AG09319 (cell line): ENCODE measurements at regions not wholly inside any gene's neighbourhood (a gene's known extent, or its start where the extent isn't known, plus 50 kb on each side); places are given as distances from the start of the nearest gene placed in this dataset.

Source experiments
- DNase-seq: peaks from one replicate; pipeline ENCODE4 v3.0.0-alpha.2; 2010; ENCODE audit warnings: low read depth; ENCODE audit errors: extremely low read depth
- CTCF ChIP-seq: IDR thresholded peaks from 2 replicates; pipeline ENCODE4 v1.5.1; 2011; ENCODE audit warnings: low read depth, mild to moderate bottlenecking, inconsistent platforms, low read length, moderate library complexity

GRCh38 chr11:69419662-69420395 is 61.6 kb upstream of the LINC01488 start:
- no peak for DNase-seq

GRCh38 chr11:69422645-69423044 is 58.8 kb upstream of the LINC01488 start:
- no peak for DNase-seq
- TF ChIP-seq CTCF, result no peak

More at GRCh38 chr11:69419662-69420395, 61.6 kb upstream of the LINC01488 start:
- no peak for TF ChIP-seq CTCF

GRCh38 chr11:69423181-69423580 is 58.3 kb upstream of the LINC01488 start:
- DNase-seq, result no peak
- no peak for TF ChIP-seq CTCF

- no peak for DNase-seq
- no peak for TF ChIP-seq CTCF
Measured at GRCh38 chr11:69423611-69424385, 57.7 kb upstream of the LINC01488 start.

GRCh38 chr11:69424748-69425147 is 56.7 kb upstream of the LINC01488 start:
- no peak for TF ChIP-seq CTCF
- no peak for DNase-seq

GRCh38 chr11:69425444-69425843 is 56.0 kb upstream of the LINC01488 start:
- TF ChIP-seq CTCF, result no peak
- DNase-seq, result no peak

- no peak for TF ChIP-seq CTCF
- no peak for DNase-seq
Measured at GRCh38 chr11:69425895-69426544, 55.4 kb upstream of the LINC01488 start.
